HG02610 (cell line): ENCODE measurements at regions not wholly inside any gene's neighbourhood (a gene's known extent, or its start where the extent isn't known, plus 50 kb on each side); places are given as distances from the start of the nearest gene placed in this dataset.
A peak's percentile ranks its signal among the peaks of the same experiment; 100 is the strongest.

Source experiments
- ATAC-seq: cut with Tn5 transposase; IDR thresholded peaks from one replicate; pipeline ENCODE4 v1.9.1; 2021; ENCODE audit warnings: mild to moderate bottlenecking, moderate library complexity; ENCODE audit not compliant: unreplicated experiment

- no peak for ATAC-seq
Observed at GRCh38 chr15:62599791-62600777, 435.0 kb upstream of the C2CD4B start.

GRCh38 chr15:62601777-62602545 lies 436.9 kb upstream of the C2CD4B start:
- no peak for ATAC-seq

GRCh38 chr15:62603742-62604141 lies 438.7 kb upstream of the C2CD4B start:
- ATAC-seq = no peak

GRCh38 chr15:62605282-62605681 lies 437.3 kb upstream of the TPM1 start:
- ATAC-seq = no peak

GRCh38 chr15:62606376-62607113 lies 436.0 kb upstream of the TPM1 start:
- no peak for ATAC-seq

- no peak for ATAC-seq
Observed at GRCh38 chr15:62607114-62607462, 435.5 kb upstream of the TPM1 start.

- ATAC-seq = no peak
Observed at GRCh38 chr15:62607643-62608042, 434.9 kb upstream of the TPM1 start.

- ATAC-seq = no peak
Observed at GRCh38 chr15:62608369-62608768, 434.2 kb upstream of the TPM1 start.

GRCh38 chr15:62610265-62610869 lies 432.2 kb upstream of the TPM1 start:
- ATAC-seq = no peak

GRCh38 chr15:62611002-62611401 lies 431.5 kb upstream of the TPM1 start:
- no peak for ATAC-seq

- no peak for ATAC-seq
Observed at GRCh38 chr15:62612183-62612733, 430.3 kb upstream of the TPM1 start.

GRCh38 chr15:62612771-62613170 lies 429.8 kb upstream of the TPM1 start:
- no peak for ATAC-seq

GRCh38 chr15:62616746-62617145 lies 425.8 kb upstream of the TPM1 start:
- ATAC-seq = no peak

GRCh38 chr15:62617741-62618140 lies 424.8 kb upstream of the TPM1 start:
- no peak for ATAC-seq

GRCh38 chr15:62618432-62618831 lies 424.1 kb upstream of the TPM1 start:
- no peak for ATAC-seq

- ATAC-seq = no peak
Observed at GRCh38 chr15:62618846-62619504, 423.6 kb upstream of the TPM1 start.

GRCh38 chr15:62619526-62619925 lies 423.0 kb upstream of the TPM1 start:
- ATAC-seq = no peak

- ATAC-seq = no peak
Observed at GRCh38 chr15:62622775-62623174, 419.8 kb upstream of the TPM1 start.

- peak; percentile 92 for ATAC-seq
Observed at GRCh38 chr15:62624547-62625378, 417.8 kb upstream of the TPM1 start.
